ENCODE measurements at regions not wholly inside any gene's neighbourhood (a gene's known extent, or its start where the extent isn't known, plus 50 kb on each side); places are given as distances from the start of the nearest gene placed in this dataset.

GRCh38 chr11:37078521-37078920, 480.5 kb upstream of the RAG2 start:
- Histone ChIP-seq H3K27me3 (ENCODE audit: insufficient read depth, low read length) (no peaks in the 10 kb centered on the region), H3K9me3 (ENCODE audit: low read length) (no peaks in the 10 kb centered on the region), H2AFZ (ENCODE audit: low read depth, low read length) (no peak overlapping the region), H3K36me3 (ENCODE audit: insufficient read depth, low read length) (no peaks in the 10 kb centered on the region), H3K4me3 (ENCODE audit: low read length) (no peak overlapping the region), H3K4me1 (ENCODE audit: insufficient read depth, low read length) (no peaks in the 10 kb centered on the region)

DNA sequence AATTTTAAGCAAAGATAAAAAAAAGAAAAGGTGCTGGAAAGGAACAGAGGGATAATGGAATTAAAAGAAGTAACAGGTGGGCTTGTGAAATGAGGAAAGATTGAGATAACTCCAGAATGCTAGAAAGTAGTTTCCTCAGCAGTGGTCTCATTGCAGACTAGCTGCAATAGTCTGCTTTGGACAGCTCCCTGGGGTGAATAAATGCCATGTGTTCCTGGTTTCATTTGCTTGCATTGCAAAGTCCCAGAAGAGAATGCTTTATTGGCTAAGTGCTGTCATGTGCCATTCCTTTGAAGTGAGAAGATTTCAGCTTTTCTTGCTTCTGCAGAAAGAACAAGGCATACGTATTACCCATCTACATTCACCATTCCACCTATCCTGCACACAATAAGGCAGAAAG, 478.8 kb upstream of the RAG2 start:
- no peak overlapping the region for H3K4me3 ChIP-seq (ENCODE audit: low read length)
- no peaks in the 10 kb centered on the region for H3K4me1 ChIP-seq (ENCODE audit: insufficient read depth, low read length)
- no peaks in the 10 kb centered on the region for H3K27me3 ChIP-seq (ENCODE audit: insufficient read depth, low read length)
- H3K9me3 ChIP-seq (ENCODE audit: low read length) = no peaks in the 10 kb centered on the region
- no peak overlapping the region for H2AFZ ChIP-seq (ENCODE audit: low read depth, low read length)
- H3K36me3 ChIP-seq (ENCODE audit: insufficient read depth, low read length) = no peaks in the 10 kb centered on the region

DNA sequence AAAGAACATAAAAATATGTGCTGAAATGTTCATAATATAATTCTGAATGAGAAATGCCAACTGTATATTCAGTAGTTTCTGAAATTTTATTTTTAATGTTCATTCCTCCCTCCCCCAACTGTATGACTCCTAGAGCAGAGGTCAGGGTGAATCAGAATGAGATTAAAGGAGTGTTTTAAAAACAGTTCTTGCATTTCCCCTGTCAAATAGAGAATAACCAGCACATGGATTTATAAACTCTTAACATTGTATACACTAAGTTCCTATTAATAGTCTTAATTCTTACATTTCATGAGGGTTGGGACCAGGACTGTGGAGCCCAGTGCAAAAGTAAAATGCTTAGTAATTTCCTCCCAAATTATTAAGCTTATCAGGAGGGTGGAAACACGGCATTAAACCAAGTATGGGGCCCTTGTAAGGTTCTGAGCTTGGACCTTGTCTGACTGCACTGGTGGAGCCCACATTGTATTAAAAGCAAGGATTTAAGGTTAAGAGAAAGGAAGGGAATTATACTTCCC, 474.6 kb upstream of the RAG2 start:
- no peak overlapping the region for H3K4me3 ChIP-seq (ENCODE audit: low read length)

GRCh38 chr11:37050311-37050710, 452.3 kb upstream of the RAG2 start:
- Histone ChIP-seq H2AFZ (ENCODE audit: low read depth, low read length) (no peak overlapping the region), H3K27me3 (ENCODE audit: insufficient read depth, low read length) (no peaks in the 10 kb centered on the region), H3K4me3 (ENCODE audit: low read length) (no peak overlapping the region), H3K9me3 (ENCODE audit: low read length) (no peaks in the 10 kb centered on the region), H3K36me3 (ENCODE audit: insufficient read depth, low read length) (no peaks in the 10 kb centered on the region), H3K4me1 (ENCODE audit: insufficient read depth, low read length) (no peaks in the 10 kb centered on the region)

More for the DNA sequence above, 474.6 kb upstream of the RAG2 start:
- Histone ChIP-seq H3K9me3 (ENCODE audit: low read length) (no peaks in the 10 kb centered on the region), H3K27me3 (ENCODE audit: insufficient read depth, low read length) (no peaks in the 10 kb centered on the region), H3K4me1 (ENCODE audit: insufficient read depth, low read length) (no peaks in the 10 kb centered on the region), H3K36me3 (ENCODE audit: insufficient read depth, low read length) (no peaks in the 10 kb centered on the region), H2AFZ (ENCODE audit: low read depth, low read length) (no peak overlapping the region)

DNA sequence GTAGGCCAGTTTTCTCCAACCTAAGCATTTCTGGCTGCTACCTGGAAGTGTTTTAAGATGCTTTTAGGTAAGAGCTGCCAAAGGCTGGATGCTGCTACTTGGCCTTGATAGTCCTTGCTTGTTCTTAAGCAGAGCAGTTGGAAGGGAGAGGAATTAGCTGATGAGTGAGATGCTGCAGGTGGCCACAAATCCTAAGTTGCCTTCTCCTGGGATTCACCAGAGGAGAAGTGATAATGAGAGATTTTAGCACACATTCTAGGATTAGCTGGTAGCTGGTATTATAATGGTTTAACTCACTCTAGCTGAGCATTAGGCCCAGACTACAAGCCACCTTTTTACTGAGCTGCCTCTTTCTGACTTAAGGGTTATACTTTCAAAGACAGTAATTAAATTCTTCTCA, 442.9 kb upstream of the RAG2 start:
- Histone ChIP-seq H3K27me3 (ENCODE audit: insufficient read depth, low read length) (no peaks in the 10 kb centered on the region), H3K4me1 (ENCODE audit: insufficient read depth, low read length) (no peaks in the 10 kb centered on the region), H3K4me3 (ENCODE audit: low read length) (no peak overlapping the region), H3K9me3 (ENCODE audit: low read length) (no peaks in the 10 kb centered on the region), H3K36me3 (ENCODE audit: insufficient read depth, low read length) (no peaks in the 10 kb centered on the region), H2AFZ (ENCODE audit: low read depth, low read length) (no peak overlapping the region)

DNA sequence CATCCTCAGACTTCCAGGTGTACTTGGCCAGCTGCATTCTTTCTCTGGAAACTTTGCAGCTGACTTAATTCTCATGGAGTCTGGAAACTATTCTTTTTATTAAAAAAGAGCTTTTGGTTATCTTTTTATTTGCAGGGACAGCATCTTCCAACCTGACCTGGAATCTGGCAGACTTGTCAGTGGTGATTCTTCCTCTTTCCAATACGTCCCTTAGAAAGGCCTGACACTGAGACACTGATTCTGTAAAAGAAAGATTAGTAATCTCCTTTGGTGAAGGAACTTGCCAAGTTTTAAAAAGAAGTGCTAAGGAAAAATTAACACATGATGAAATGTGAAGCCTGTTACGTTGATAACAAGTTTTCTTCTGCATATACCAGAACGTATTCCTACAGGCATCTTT, 440.9 kb upstream of the RAG2 start:
- H3K9me3 ChIP-seq (ENCODE audit: low read length) = no peaks in the 10 kb centered on the region
- no peaks in the 10 kb centered on the region for H3K27me3 ChIP-seq (ENCODE audit: insufficient read depth, low read length)
- no peaks in the 10 kb centered on the region for H3K36me3 ChIP-seq (ENCODE audit: insufficient read depth, low read length)
- no peaks in the 10 kb centered on the region for H3K4me1 ChIP-seq (ENCODE audit: insufficient read depth, low read length)
- no peak overlapping the region for H3K4me3 ChIP-seq (ENCODE audit: low read length)
- no peak overlapping the region for H2AFZ ChIP-seq (ENCODE audit: low read depth, low read length)

DNA sequence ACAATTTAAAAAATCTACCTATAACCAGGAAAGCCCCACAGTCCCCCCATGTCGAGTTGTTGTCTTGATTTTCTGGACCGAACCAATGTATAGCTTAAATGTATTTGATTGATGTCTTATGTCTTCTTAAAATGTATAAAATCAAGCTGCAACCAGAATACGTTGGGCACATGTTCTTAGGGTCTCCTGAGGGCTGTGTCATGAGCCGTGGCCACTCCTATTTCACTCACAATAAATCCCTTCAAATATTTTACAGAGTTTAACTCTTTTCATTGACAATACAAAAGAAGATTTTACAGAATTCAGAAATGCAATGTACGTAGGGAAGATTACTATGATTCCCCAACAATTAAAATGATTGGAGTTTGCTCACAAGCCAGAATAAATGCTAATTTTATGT, 428.7 kb upstream of the RAG2 start:
- Histone ChIP-seq H3K4me3 (ENCODE audit: low read length) (no peak overlapping the region), H3K4me1 (ENCODE audit: insufficient read depth, low read length) (no peaks in the 10 kb centered on the region), H3K9me3 (ENCODE audit: low read length) (no peaks in the 10 kb centered on the region), H3K36me3 (ENCODE audit: insufficient read depth, low read length) (no peaks in the 10 kb centered on the region), H3K27me3 (ENCODE audit: insufficient read depth, low read length) (no peaks in the 10 kb centered on the region), H2AFZ (ENCODE audit: low read depth, low read length) (no peak overlapping the region)

GRCh38 chr11:37026326-37026725, 428.3 kb upstream of the RAG2 start:
- Histone ChIP-seq H3K4me3 (ENCODE audit: low read length) (no peak overlapping the region), H3K4me1 (ENCODE audit: insufficient read depth, low read length) (no peaks in the 10 kb centered on the region), H3K27me3 (ENCODE audit: insufficient read depth, low read length) (no peaks in the 10 kb centered on the region), H3K36me3 (ENCODE audit: insufficient read depth, low read length) (no peaks in the 10 kb centered on the region), H2AFZ (ENCODE audit: low read depth, low read length) (no peak overlapping the region), H3K9me3 (ENCODE audit: low read length) (no peaks in the 10 kb centered on the region)

GRCh38 chr11:37006563-37006962, 408.5 kb upstream of the RAG2 start:
- H3K9me3 ChIP-seq (ENCODE audit: low read length) = no peaks in the 10 kb centered on the region
- no peaks in the 10 kb centered on the region for H3K4me1 ChIP-seq (ENCODE audit: insufficient read depth, low read length)
- no peaks in the 10 kb centered on the region for H3K27me3 ChIP-seq (ENCODE audit: insufficient read depth, low read length)
- no peaks in the 10 kb centered on the region for H3K36me3 ChIP-seq (ENCODE audit: insufficient read depth, low read length)
- H2AFZ ChIP-seq (ENCODE audit: low read depth, low read length) = no peak overlapping the region
- H3K4me3 ChIP-seq (ENCODE audit: low read length) = no peak overlapping the region

GRCh38 chr11:37002831-37003230, 404.8 kb upstream of the RAG2 start:
- Histone ChIP-seq H3K36me3 (ENCODE audit: insufficient read depth, low read length) (no peaks in the 10 kb centered on the region), H3K4me3 (ENCODE audit: low read length) (no peak overlapping the region), H3K27me3 (ENCODE audit: insufficient read depth, low read length) (no peaks in the 10 kb centered on the region), H3K4me1 (ENCODE audit: insufficient read depth, low read length) (no peaks in the 10 kb centered on the region), H3K9me3 (ENCODE audit: low read length) (no peaks in the 10 kb centered on the region), H2AFZ (ENCODE audit: low read depth, low read length) (no peak overlapping the region)

DNA sequence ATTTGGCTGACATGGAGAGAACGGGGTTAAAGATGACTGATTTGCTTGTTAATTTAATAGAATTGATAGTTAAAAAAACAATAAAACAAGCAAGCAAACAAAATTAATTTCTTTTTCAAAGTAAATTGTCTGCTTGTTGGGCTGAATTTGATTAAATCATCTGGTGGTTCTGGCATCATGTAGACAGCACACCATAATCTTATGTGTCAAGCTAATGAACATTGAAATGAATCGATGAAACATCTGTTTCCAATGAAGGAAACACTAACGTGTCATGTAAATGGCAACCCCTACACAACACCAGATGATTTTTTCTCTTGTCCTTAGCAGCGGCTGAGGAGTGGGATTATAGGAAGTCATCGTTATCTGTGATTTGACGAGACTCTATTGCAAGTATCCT, 399.6 kb upstream of the RAG2 start:
- Histone ChIP-seq H3K4me3 (ENCODE audit: low read length) (no peak overlapping the region), H3K9me3 (ENCODE audit: low read length) (no peaks in the 10 kb centered on the region), H3K27me3 (ENCODE audit: insufficient read depth, low read length) (no peaks in the 10 kb centered on the region), H3K4me1 (ENCODE audit: insufficient read depth, low read length) (no peaks in the 10 kb centered on the region), H2AFZ (ENCODE audit: low read depth, low read length) (no peak overlapping the region), H3K36me3 (ENCODE audit: insufficient read depth, low read length) (no peaks in the 10 kb centered on the region)

DNA sequence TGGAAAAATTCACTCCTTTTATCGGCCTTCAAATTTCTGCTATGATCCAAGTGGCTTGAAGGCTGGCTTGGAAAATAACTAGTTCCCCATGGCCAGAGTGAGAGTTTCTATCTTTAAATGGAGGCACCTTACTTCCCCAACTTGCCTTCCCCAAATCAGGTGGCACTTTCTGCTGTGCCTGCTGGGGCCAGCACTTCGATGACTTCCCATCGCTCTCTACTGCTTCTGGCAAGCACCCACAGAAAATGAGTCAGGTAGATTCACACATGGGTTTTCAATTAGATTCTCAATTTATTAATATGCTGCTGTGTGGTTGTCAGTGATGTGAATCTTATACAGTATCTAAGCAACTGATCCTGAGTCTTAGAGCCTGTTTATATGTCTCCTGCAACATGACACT, 398.8 kb upstream of the RAG2 start:
- no peaks in the 10 kb centered on the region for H3K9me3 ChIP-seq (ENCODE audit: low read length)
- H3K27me3 ChIP-seq (ENCODE audit: insufficient read depth, low read length) = no peaks in the 10 kb centered on the region
- no peaks in the 10 kb centered on the region for H3K36me3 ChIP-seq (ENCODE audit: insufficient read depth, low read length)
- no peak overlapping the region for H3K4me3 ChIP-seq (ENCODE audit: low read length)
- no peaks in the 10 kb centered on the region for H3K4me1 ChIP-seq (ENCODE audit: insufficient read depth, low read length)
- no peak overlapping the region for H2AFZ ChIP-seq (ENCODE audit: low read depth, low read length)

DNA sequence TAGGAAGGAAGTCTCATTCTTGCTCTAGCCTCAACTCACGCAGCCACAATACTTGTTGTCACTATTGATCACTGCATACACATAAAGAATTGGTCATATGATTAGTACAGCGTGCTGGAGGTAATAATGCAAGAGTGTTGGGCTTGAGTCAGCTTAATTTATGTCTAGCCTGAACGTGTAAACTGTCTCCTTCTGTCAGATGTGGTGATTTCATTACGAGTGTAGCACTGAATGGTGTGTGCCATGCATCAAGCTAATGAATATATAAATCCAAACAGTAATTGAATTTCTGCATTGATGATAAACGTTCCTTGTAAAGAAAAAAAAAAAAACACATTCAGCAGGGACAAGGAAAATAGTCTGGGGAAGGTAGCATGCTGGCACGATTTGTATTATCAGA, 396.2 kb upstream of the RAG2 start:
- Histone ChIP-seq H3K4me1 (ENCODE audit: insufficient read depth, low read length) (no peaks in the 10 kb centered on the region), H3K36me3 (ENCODE audit: insufficient read depth, low read length) (no peaks in the 10 kb centered on the region), H3K4me3 (ENCODE audit: low read length) (no peak overlapping the region), H2AFZ (ENCODE audit: low read depth, low read length) (no peak overlapping the region), H3K9me3 (ENCODE audit: low read length) (no peaks in the 10 kb centered on the region), H3K27me3 (ENCODE audit: insufficient read depth, low read length) (no peaks in the 10 kb centered on the region)

DNA sequence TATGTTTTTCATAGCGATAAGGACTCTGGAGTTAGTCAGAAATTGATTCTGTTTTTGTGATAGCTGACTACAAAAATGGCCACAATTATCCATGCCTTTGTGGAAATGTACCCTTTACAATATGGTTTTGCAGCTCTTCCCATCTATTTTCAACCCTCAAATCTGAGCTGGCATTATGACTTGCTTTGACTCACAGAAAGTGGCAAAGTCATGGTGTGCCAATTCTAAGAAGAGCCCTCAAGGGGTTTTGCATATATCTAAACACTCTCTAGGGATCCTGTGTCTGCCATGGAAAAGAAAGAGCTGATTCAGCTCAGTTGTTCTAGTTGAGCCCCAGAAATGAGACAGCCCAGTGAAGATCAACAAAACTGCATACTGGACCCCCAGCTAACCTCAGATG, 390.5 kb upstream of the RAG2 start:
- no peak overlapping the region for H2AFZ ChIP-seq (ENCODE audit: low read depth, low read length)
- no peak overlapping the region for H3K4me3 ChIP-seq (ENCODE audit: low read length)

More for the DNA sequence above, 390.5 kb upstream of the RAG2 start:
- no peaks in the 10 kb centered on the region for H3K36me3 ChIP-seq (ENCODE audit: insufficient read depth, low read length)
- no peaks in the 10 kb centered on the region for H3K4me1 ChIP-seq (ENCODE audit: insufficient read depth, low read length)
- H3K9me3 ChIP-seq (ENCODE audit: low read length) = no peaks in the 10 kb centered on the region
- H3K27me3 ChIP-seq (ENCODE audit: insufficient read depth, low read length) = no peaks in the 10 kb centered on the region
